ENCODE measurements at regions not wholly inside any gene's neighbourhood (a gene's known extent, or its start where the extent isn't known, plus 50 kb on each side); places are given as distances from the start of the nearest gene placed in this dataset.
"Not testable (repeated sequence)": the region's sequence is repeated elsewhere in the genome, so short reads cannot be mapped to it uniquely, and the experiment has no call there.

DNA sequence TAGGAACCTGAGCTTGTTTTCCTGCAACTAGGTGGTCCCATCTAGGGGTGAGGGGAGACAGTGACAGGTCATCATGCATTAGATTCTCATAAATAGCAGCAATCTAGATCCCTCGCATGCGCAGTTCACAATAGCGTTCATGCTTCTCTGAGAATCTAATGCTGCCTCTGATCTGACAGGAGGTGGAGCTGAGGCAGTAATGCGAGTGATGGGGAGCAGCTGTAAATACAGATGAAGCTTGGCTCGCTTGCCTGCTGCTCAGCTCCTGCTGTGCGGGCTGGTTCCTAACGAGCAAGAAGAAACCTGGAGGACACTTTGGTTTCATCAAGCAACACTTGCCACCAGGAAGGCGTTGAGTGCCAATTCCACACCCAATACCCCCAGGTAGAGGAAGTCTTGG lies 95.1 kb upstream of the OLIG2 start:
- DNase-seq (ENCODE audit: extremely low read depth, low read depth): no peak

DNA sequence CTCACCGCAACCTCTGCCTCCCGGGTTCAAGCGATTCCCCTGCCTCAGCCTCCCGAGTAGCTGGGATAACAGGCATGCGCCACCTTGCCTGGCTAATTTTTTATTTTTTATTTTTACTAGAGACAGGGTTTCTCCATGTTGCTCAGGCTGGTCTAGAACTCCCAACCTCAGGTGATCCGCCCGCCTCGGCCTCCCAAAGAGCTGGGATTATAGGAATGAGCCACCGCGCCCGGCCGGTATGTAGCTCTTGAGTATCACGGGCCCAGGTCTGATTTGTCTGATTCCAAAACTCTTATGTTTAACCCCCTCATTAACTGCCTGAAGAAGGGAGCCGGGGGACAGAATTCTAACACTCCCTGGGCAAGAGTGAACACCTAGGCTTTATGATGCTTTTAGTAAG lies 91.7 kb upstream of the OLIG2 start:
- DNase-seq (ENCODE audit: extremely low read depth, low read depth): not testable (repeated sequence)

DNA sequence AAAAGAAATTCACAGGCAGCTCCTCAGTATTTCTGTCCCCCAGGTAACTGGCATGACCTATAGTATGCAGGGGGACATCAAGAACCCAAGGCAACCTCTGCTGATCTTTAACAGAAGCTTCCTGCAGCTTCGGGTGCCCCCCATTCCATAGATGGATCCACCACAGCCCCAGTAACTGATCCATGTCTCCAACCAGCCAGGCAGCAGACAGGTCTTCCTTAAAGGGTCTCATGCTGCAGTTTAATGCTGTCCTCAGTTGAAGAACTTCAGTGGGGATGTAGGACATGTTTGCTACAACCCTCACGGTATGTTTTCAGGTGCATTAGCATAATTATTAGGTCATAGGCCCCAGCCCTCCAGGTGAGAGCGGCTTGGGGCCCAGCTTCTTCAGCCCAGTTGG lies 90.9 kb upstream of the OLIG2 start:
- DNase-seq (ENCODE audit: extremely low read depth, low read depth): no peak

DNA sequence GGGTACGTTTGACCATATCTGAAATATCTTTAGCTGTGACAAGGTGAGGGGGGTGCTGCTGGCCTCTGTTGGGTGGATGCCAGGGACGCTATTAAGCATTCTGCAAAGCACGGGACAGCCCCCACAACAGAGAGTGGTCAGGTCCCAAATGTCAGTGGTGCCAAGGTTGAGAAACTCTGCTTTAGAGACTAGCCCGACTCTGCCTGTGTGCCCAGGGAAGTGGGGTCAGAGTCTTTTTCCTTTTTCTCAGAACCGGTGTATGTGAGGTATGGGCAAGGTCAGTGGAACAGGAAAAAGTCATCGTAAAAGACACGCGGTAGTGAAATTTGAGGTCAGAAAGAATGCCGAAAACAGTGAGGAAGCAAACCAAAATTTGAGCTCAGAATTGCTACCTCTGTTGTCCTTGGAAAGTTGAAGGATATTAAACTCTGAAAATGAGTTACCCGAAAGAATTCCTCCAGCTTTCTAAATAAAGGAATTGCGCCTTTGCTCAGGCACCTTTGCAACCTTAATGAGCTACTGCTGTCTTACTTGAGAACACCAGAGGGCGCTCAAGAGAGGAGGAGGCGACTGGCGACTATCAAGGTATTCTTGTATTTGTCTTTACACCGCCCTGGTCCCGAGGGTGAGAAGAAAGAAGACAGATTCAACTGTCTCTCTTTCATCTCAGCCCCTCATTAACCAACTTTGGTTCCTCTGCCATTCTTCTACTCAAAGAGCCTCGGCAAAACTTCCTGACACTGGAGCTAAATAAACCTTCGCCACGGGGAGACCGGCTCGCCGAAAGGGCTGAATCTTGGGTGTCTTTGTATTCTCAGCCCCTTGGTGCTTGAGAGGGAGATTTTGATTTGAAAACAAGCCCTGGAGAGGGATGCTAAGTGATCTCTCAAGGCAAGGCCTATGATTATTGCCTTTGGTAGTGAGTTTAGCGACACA lies 85.4 kb upstream of the OLIG2 start:
- peak; percentile 27 for DNase-seq (ENCODE audit: extremely low read depth, low read depth)

DNA sequence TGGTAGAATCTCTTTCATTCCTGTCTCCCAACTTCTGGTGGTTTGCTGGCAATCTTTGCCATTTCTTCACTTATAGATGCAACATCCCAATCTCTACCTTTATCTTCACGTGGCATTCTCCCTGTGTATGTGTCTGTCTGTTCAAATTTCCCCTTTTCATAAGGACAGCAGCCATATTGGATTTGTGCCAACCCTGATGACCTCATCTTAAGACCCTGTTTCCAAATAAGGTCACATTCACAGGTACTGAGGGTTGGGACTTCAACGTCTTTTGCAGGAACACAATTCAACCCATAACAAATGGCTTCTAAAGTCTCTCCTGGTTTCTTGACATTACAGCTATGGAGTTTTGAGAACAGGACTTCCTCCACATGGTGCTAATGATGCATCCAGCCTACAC lies 84.5 kb upstream of the OLIG2 start:
- DNase-seq (ENCODE audit: extremely low read depth, low read depth): no peak

DNA sequence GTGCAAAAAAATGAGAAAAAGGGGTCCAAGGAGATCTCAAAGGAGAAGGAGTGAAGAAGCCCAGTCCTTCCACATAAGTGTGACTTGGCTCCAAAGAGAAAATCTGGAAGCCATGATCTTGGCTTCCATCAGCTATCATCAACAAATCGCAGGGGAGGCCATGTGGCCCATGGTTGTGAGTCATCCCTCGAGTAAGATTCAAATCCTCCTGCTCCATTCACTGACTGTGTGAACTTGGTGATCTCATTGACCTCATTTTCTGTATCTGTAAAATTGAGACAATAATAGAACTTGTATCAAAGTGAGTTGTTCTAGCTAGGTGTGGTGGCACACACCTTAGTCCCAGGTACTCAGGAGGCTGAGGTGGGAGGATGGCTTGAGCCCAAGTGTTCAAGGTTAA lies 79.1 kb upstream of the OLIG2 start:
- DNase-seq (ENCODE audit: extremely low read depth, low read depth): no peak

DNA sequence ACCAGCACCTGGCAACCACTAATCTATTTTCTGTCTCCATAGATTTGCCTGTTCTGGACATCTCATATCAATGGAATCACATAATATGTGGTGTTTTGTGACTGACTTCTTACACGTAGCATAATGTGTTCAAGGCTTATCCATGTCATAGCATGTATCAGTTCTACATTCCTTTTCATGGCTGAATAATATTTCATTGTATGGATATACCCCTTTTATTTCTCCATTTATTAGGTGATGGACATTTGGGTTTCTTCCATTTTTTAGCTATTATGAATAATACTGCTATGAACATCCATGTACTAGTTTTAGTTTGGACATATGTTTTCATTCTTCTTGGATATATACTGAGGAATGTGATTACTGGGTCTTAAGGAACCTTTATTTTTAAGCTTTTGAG lies 78.0 kb upstream of the OLIG2 start:
- DNase-seq (ENCODE audit: extremely low read depth, low read depth): no peak

DNA sequence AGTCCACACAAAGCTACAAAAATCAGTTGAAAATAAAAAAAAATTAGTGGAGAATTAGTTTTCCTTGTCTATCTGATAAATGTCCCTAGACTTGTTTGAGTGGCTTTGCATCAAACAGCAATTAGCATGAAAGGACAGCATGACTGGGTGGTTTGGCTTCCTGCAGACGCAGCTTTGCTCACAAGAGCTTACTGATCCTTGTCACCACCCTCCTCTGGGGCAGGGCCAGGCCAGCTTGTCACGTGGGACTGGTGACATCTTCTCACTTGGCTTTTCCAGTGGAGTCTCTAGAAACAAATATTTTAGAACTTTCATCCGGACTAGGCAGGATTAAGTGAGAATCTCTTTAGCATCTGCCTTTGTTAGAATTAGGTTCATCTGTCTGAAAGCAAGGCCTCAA lies 76.0 kb upstream of the OLIG2 start:
- DNase-seq (ENCODE audit: extremely low read depth, low read depth): no peak

DNA sequence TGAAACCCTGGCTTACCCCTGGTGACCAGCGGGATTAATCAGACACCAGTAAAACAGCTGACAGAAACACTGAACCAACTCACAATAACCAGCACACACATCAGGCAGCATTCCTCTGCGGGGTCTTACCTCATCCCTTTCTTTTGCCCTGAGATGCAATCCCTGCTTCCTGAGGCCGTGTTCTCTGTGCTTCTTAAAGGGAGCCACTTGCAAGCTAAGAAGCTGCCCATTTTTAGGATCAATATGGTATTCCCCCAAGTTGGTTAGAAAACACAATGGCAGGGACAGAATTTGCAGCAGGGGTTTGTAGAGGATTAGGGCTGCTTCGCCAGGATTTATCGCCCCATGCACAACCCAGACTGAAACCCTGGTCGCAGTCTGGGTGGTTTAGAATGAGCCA lies 74.7 kb upstream of the OLIG2 start:
- no peak for DNase-seq (ENCODE audit: extremely low read depth, low read depth)

DNA sequence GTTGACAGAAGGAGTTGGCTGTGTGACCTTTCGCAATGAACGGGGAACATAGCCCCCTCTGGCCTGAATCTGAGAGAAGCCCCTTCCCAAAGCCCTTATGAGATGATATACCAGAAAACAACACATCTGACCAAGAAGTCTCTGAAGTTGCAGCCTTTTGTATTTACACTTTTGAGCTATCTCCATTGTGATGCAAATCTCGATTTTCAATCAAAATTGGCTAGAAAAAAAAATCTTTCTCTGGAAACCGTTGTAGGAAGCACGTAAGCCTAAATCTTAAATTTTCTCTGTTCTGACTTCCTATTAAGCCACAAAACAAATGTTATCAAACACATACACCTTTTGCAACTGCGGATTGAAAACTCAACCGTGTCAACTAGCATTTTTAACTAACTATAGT lies 71.4 kb upstream of the OLIG2 start:
- DNase-seq (ENCODE audit: extremely low read depth, low read depth): no peak

DNA sequence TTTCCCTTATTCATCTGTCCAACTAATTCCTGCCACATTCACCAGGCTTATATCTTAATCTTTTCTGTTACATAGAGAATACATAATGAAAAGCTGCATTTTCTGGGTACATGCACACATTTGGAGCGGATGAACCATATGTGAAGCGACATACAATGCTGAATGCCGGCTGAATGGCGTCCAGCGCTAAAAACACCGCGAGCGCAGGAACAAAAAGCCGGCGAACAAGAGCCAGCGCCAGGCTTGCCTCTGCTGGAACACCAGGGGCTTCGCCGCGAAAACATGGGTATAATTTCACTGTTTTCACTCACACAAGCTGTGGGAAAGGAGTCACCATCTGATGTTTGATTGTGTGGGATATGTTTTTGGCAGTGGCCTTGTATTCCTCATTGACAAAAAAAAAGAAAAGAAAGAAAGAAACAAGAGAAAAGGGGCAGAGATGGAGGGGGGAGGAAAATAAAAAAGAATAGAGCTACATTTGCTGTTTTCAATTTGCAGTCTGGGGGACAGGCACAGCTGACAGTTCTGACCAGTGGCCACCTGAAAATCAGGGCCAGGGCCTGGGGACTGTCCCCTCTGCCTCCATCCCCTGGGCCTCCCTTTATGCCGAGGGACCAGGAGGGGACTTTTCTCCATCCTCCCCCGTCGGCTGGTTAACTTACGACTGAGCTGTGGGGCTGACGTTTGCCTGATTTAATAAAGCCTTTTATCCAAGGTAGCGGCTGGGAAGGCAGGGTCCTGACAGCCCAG lies 70.2 kb upstream of the OLIG2 start:
- no peak for DNase-seq (ENCODE audit: extremely low read depth, low read depth)

DNA sequence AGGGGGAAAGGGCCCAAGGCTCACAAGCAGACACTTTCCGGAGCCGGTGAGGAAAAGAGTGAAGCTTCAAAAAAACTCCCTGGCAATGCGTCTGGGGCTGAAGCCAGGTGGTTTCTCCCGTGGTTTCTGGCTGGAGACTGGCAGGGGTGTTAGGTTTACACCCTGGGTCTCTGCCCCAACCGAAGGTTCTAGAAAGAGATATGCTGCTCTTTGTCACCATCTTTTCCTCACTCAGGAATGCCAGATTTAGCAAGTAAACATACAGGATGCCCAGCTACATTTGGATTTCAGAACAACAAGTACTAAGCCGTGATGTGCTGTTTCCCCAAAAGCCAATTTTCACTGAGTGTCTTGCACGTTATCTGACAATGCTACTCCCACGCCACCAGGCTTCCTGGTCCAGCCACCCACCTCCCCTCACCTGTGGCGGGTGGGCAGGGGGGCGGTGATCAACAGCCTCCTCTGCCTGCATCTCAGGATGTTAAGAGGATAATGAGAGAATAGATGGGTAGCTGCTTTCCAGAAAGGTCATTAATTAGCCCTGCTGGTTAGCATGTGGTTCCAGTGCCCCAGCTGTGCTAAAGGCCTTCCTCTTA lies 69.6 kb upstream of the OLIG2 start:
- no peak for DNase-seq (ENCODE audit: extremely low read depth, low read depth)

DNA sequence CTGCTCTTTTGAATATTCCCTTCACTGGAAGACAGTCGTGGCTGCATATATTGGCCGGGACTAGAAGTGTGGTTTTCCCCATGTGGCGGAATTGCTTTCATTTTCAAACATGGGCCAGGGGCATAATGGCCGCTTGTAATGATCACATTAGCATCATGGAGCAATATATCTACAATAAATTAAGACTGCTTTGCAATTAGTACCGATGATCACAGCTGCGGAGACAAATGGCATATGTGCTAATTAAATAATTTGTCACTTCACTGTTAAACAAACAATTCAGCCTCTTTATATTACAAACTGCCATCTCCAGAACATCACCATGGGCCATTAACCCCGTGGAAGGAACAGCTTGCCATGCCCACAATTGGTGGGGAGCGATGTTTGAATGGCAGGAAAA lies 68.2 kb upstream of the OLIG2 start:
- no peak for DNase-seq (ENCODE audit: extremely low read depth, low read depth)

DNA sequence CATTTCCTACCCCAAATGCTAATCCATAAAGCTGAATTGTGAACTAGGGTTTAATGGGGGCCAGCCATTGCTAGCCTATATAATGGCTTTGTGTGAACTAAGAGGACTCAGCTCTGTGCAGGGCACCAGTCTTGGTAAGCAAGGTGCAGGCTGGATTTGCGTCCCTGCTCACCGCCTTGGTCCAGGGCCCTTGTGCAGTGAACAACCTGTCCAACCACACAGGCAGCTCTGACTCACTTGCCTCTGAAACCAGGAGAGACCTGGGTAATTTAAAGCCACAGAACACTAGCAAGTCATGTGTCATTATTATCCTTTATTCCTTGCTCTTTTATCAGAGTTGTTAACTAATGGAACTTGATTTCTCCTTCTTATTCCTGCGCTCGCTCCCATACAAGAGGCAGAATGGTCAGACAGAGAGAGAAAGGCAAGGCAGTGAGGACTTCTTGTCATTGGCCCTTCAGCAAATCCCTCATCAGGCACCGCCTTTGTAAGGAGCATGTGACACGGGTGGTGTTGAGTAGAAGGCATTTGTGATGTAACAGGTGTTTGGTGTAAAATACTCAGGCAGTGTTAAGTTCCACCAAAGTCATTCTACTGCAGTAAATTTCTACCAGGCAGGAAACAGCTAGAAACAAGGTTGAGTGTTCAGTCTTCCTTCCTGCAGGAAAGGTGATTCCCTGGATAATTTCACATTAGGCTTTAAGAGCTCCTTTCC lies 67.3 kb upstream of the OLIG2 start:
- no peak for DNase-seq (ENCODE audit: extremely low read depth, low read depth)

DNA sequence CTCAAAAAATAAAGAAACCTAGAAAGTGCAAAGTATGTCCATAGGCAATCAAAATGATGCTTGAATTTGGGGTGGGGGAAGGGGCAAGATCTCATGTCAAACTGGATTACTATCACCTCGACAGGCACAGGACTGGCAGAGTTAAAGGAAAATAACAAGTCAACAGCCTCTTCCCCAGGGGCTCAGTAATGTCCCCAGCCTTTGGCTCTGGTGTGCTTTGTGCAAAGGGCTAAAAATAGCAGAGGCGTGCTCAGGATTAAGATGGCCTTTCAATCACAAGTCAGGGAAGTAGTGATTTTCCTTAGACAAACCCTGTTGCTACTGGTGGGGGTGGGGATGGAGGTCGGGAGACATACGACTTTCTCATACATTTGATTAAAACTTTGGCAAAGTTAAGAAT lies 63.5 kb upstream of the OLIG2 start:
- no peak for DNase-seq (ENCODE audit: extremely low read depth, low read depth)

DNA sequence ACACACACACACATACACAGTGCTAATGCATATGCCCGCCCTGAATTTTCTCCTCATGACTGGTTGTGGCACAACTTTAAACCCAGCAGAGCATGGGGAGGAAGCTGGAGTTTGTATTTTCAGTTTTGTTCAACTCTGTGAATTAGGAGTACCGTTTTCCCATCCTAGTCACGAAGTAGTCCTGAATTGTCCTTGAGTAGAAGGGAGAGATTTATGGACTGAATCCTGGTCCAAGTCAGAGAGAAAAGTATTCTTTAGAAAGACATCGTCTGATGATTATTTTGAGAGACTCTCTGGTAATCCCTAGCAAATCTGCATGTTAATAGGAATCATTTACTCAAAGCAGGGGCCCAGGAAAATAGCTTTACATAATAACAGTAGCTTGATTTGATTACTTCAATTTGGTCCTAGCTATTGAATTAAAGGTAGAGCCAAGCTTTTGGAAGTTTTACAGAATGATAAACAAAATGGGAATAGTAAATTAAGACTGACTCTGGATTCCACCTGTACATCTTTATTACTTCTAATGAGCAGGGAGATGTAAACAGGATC lies 60.5 kb upstream of the OLIG2 start:
- DNase-seq (ENCODE audit: extremely low read depth, low read depth): no peak

DNA sequence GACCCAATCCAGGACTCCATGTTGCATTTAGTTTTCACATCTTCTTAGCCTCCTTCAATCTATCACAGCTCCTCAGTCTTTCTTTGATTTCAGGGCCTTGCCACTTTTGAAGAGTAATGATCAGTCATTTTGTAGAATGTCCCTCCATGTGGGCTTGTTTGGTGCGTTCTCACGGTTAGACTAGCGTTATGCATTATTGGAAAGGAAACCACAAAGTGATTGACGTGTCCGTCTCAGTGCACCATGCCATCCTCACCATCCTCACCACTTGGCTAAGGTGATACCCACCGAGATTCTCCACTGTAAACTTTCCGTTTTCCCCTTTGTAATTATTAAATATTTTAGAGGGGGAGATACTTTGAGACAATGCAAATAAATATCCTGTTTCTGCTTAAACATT lies 59.6 kb upstream of the OLIG2 start:
- no peak for DNase-seq (ENCODE audit: extremely low read depth, low read depth)

DNA sequence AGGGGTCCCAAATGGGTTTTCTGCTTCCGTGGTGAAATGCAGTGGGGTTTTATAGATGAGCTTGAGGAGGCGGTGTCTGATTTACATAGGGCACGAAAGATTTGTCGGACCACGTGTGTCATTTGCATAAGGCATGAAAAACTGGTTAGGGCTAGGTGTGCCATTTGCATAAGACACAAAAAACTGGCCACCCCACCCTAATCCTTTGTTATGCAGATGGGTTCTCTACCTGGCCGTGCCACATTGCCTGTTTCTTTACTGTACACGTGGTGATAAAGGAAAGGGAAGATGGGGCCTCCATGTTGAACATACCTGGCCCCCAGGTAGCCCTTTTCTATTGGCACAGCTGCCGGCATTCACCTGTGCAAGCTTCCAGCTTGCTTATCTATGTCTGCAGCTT lies 57.6 kb upstream of the OLIG2 start:
- not testable (repeated sequence) for DNase-seq (ENCODE audit: extremely low read depth, low read depth)

DNA sequence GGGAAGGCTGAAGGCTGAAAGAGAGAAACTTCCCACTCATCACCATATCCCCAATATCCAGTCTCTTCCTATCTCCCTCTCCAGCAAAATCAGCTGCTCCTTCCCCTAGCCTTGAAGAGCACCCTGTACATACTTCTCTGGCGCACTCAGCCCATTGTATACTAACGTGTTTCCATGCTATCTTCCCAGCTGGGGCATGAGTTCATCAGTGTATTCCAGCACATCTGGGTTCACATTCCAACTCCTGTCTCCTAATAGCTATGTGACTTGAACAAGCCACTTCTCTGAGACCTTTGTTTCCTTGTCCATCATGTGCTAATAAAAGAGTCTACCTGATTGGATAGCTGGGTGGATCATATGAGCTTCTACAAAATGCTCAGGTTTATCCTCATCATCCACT lies 51.1 kb upstream of the OLIG2 start:
- no peak for DNase-seq (ENCODE audit: extremely low read depth, low read depth)

DNA sequence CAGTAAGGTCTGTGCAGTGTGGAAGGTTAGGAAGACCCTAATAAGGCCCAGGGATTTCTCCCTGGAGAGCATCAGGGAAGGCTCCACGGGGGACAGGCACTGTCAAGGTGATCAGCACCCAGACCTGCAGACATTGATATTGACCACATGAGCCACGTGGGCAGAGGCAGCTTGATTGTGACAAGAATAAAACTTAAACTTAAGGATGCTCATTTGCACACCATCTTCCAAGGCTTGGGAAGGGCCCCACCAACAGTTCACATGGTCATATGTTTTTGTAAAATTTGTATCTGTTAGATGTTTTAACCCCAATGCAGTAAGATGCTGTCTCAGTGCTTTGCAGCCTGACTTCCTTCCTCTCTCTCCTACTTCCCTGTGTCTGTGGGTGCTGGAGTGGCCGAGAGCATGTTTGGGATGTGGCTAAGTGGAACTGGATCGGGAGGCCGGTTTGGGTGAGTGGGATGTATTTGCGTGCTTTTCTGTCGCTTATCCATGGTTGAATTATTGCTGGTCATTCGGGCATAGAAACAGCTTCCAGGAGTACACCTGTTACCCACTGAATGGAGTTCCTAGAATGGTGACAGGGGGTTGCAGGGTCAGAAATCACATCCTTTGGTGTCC lies 49.8 kb upstream of the OLIG2 start:
- no peak for DNase-seq (ENCODE audit: extremely low read depth, low read depth)

Measured in NCI-H460 (cell line).